Neural progenitor cell (in vitro differentiated cells): ENCODE measurements at regions not wholly inside any gene's neighbourhood (a gene's known extent, or its start where the extent isn't known, plus 50 kb on each side); places are given as distances from the start of the nearest gene placed in this dataset.

ENCODE experiments used
- EZH2 ChIP-seq: fragments of 200-600 bp; sonication (generic); IDR thresholded peaks from 2 replicates; pipeline ENCODE4 v1.6.1; 2017; ENCODE audit warnings: antibody characterized with exemption, mild to moderate bottlenecking, moderate library complexity
- EZH2phosphoT487 ChIP-seq: fragments of 200-600 bp; sonication (generic); IDR thresholded peaks from 2 replicates; pipeline ENCODE4 v1.6.1; 2017; ENCODE audit warnings: antibody characterized with exemption
- TF ChIP-seq, protein P1 (sequence below): fragments of 200-600 bp; sonication (generic); IDR thresholded peaks from 2 replicates; pipeline ENCODE4 v1.5.1; 2017; ENCODE audit warnings: antibody characterized with exemption, mild to moderate bottlenecking

DNA sequence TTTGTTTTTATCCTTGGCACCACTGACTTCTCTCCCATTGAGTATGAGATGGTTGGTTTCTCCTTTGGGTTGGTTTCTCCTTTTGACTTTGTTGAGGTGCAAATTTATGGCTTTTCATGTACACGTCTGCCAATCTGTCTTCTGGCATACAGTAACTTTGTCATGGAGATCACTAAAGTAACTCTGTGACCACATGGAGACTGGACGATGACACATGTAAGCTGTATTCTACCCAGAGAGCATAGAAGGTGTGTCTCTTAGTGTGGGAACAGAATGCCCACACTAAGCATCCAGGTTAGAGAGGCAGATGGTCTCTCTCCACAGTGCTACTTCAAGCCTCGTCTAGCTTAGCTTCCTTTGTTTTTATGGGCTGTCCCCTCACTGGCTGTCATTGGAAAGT lies 897.5 kb downstream of the SUCLG1 start:
- TF ChIP-seq, protein P1, sequence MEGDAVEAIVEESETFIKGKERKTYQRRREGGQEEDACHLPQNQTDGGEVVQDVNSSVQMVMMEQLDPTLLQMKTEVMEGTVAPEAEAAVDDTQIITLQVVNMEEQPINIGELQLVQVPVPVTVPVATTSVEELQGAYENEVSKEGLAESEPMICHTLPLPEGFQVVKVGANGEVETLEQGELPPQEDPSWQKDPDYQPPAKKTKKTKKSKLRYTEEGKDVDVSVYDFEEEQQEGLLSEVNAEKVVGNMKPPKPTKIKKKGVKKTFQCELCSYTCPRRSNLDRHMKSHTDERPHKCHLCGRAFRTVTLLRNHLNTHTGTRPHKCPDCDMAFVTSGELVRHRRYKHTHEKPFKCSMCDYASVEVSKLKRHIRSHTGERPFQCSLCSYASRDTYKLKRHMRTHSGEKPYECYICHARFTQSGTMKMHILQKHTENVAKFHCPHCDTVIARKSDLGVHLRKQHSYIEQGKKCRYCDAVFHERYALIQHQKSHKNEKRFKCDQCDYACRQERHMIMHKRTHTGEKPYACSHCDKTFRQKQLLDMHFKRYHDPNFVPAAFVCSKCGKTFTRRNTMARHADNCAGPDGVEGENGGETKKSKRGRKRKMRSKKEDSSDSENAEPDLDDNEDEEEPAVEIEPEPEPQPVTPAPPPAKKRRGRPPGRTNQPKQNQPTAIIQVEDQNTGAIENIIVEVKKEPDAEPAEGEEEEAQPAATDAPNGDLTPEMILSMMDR = no peak
- no peak for TF ChIP-seq EZH2
- TF ChIP-seq EZH2phosphoT487 = no peak
